ENCODE measurements at regions not wholly inside any gene's neighbourhood (a gene's known extent, or its start where the extent isn't known, plus 50 kb on each side); places are given as distances from the start of the nearest gene placed in this dataset.

- H3K4me2 ChIP-seq (ENCODE audit: low read length): no peak overlapping the region
- H3K79me2 ChIP-seq (replicated peaks; ENCODE audit: insufficient read depth, low read length): no peaks in the 10 kb centered on the region
- H3K9ac ChIP-seq (ENCODE audit: low read length): no peak overlapping the region
- H2AFZ ChIP-seq (ENCODE audit: low read depth, low read length): no peak overlapping the region
- H3K9me2 ChIP-seq (ENCODE audit: insufficient read depth, low read length): no peaks in the 10 kb centered on the region
- no peaks in the 10 kb centered on the region for H3F3A ChIP-seq (ENCODE audit: insufficient read depth, low read length, poor library complexity, severe bottlenecking)
- TF ChIP-seq SMC3 (conservative IDR thresholded peaks at IDR 0.05; ENCODE audit: poor library complexity): no peak
- TF ChIP-seq, protein P1, sequence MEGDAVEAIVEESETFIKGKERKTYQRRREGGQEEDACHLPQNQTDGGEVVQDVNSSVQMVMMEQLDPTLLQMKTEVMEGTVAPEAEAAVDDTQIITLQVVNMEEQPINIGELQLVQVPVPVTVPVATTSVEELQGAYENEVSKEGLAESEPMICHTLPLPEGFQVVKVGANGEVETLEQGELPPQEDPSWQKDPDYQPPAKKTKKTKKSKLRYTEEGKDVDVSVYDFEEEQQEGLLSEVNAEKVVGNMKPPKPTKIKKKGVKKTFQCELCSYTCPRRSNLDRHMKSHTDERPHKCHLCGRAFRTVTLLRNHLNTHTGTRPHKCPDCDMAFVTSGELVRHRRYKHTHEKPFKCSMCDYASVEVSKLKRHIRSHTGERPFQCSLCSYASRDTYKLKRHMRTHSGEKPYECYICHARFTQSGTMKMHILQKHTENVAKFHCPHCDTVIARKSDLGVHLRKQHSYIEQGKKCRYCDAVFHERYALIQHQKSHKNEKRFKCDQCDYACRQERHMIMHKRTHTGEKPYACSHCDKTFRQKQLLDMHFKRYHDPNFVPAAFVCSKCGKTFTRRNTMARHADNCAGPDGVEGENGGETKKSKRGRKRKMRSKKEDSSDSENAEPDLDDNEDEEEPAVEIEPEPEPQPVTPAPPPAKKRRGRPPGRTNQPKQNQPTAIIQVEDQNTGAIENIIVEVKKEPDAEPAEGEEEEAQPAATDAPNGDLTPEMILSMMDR (IDR thresholded peaks at IDR 0.05; ENCODE audit: poor library complexity, severe bottlenecking): no peak
- no peak for TF ChIP-seq MXI1 (conservative IDR thresholded peaks at IDR 0.05; ENCODE audit: poor library complexity, severe bottlenecking)
- H3K27me3 ChIP-seq (ENCODE audit: insufficient read depth, low read depth, low read length): no peaks in the 10 kb centered on the region
- no peaks in the 10 kb centered on the region for H3K36me3 ChIP-seq (ENCODE audit: insufficient read depth, low read length)
- no peak overlapping the region for H3K4me3 ChIP-seq (ENCODE audit: low read length)
- no peaks in the 10 kb centered on the region for H3K9me3 ChIP-seq (ENCODE audit: low read length)
- H4K20me1 ChIP-seq (ENCODE audit: insufficient read depth): no peaks in the 10 kb centered on the region
- no peak overlapping the region for H3K27ac ChIP-seq (ENCODE audit: low read length)
These were observed 803.5 kb upstream of the FLRT2 start for GRCh38 chr14:84726471-84726870.

DNA sequence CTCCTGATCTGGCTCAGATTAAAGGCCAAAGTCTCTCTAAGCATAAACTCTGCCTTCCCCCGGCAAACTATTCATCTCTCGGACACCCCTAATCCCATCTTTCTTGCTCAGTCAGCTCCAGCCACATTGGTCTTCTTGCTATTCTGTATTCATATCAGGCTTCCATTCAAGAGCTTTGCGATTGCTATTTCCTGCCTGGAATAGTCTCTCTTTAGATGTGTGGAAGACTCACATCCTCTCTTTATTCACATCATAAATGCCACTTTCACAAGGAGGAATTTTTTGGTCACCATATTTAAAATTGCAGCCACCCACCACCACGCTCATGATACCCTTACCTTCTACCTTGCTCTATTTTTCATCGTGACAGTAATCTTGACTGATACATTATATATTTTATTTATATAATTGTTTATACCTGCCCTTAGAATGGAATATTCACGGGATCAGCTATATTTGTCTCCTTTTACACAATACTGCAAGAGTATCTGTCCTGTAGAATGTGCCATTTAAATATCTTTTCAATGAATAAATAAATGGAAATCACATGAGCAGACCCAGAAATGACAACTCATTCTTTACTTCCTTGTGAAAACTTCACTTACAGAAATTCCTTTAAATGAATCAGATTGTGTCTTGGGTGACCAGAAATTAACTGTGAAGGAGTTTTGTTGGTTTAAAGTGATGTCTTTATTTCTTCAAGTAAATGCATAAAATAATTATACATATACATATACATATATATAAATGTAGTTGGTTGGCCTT lies 780.6 kb upstream of the FLRT2 start:
- Histone ChIP-seq H3K79me2 (replicated peaks; ENCODE audit: insufficient read depth, low read length) (no peaks in the 10 kb centered on the region), H3K4me2 (ENCODE audit: low read length) (no peak overlapping the region), H3K9me2 (ENCODE audit: insufficient read depth, low read length) (no peaks in the 10 kb centered on the region), H2AFZ (ENCODE audit: low read depth, low read length) (no peak overlapping the region), H3F3A (ENCODE audit: insufficient read depth, low read length, poor library complexity, severe bottlenecking) (no peaks in the 10 kb centered on the region), H3K27me3 (ENCODE audit: insufficient read depth, low read depth, low read length) (no peaks in the 10 kb centered on the region), H3K9me3 (ENCODE audit: low read length) (no peaks in the 10 kb centered on the region), H3K27ac (ENCODE audit: low read length) (no peak overlapping the region), H4K20me1 (ENCODE audit: insufficient read depth) (no peaks in the 10 kb centered on the region), H3K36me3 (ENCODE audit: insufficient read depth, low read length) (no peaks in the 10 kb centered on the region), H3K4me3 (ENCODE audit: low read length) (no peak overlapping the region), H3K9ac (ENCODE audit: low read length) (no peak overlapping the region)
- TF ChIP-seq EZH2 (IDR thresholded peaks at IDR 0.05; ENCODE audit: borderline replicate concordance, insufficient read depth, low read length, poor library complexity, severe bottlenecking) (no peak), POLR2AphosphoS5 (IDR thresholded peaks at IDR 0.05) (no peak), SMC3 (conservative IDR thresholded peaks at IDR 0.05; ENCODE audit: poor library complexity) (no peak), MXI1 (conservative IDR thresholded peaks at IDR 0.05; ENCODE audit: poor library complexity, severe bottlenecking) (no peak), REST (IDR thresholded peaks at IDR 0.05; ENCODE audit: borderline replicate concordance) (no peak), TAF1 (IDR thresholded peaks at IDR 0.05; ENCODE audit: low read depth) (no peak), EP300 (conservative IDR thresholded peaks at IDR 0.05; ENCODE audit: poor library complexity, severe bottlenecking) (no peak), RAD21 (conservative IDR thresholded peaks at IDR 0.05) (no peak)
- TF ChIP-seq, protein P1 (IDR thresholded peaks at IDR 0.05; ENCODE audit: poor library complexity, severe bottlenecking): no peak
